Ovary (tissue), 3 donors: ENCODE measurements at regions not wholly inside any gene's neighbourhood (a gene's known extent, or its start where the extent isn't known, plus 50 kb on each side); places are given as distances from the start of the nearest gene placed in this dataset.

ENCODE experiments used
- POLR2A ChIP-seq: fragments of 450-650 bp; IDR thresholded peaks from one replicate; pipeline ENCODE4 v1.6.1; 2017; ENCODE audit warnings: antibody characterized with exemption, mild to moderate bottlenecking, moderate library complexity
- TF ChIP-seq, protein P1 (sequence below), 3 donors: fragments of 450-650 bp in 2 of 3; fragments of 200-600 bp in 1 of 3; IDR thresholded peaks; one replicate each; pipeline versions ENCODE4 v1.5.1 to v1.8.0; 2016 to 2022; ENCODE audit warnings: antibody characterized with exemption in 3 of 3, mild to moderate bottlenecking in 1 of 3
- donor health status: DM: no; HTN: no; CAD: no.

GRCh38 chr2:189302274-189302948 is 122.8 kb upstream of the COL5A2 start:
- TF ChIP-seq, protein P1, sequence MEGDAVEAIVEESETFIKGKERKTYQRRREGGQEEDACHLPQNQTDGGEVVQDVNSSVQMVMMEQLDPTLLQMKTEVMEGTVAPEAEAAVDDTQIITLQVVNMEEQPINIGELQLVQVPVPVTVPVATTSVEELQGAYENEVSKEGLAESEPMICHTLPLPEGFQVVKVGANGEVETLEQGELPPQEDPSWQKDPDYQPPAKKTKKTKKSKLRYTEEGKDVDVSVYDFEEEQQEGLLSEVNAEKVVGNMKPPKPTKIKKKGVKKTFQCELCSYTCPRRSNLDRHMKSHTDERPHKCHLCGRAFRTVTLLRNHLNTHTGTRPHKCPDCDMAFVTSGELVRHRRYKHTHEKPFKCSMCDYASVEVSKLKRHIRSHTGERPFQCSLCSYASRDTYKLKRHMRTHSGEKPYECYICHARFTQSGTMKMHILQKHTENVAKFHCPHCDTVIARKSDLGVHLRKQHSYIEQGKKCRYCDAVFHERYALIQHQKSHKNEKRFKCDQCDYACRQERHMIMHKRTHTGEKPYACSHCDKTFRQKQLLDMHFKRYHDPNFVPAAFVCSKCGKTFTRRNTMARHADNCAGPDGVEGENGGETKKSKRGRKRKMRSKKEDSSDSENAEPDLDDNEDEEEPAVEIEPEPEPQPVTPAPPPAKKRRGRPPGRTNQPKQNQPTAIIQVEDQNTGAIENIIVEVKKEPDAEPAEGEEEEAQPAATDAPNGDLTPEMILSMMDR (IDR thresholded peaks at IDR 0.05) = no peak
- TF ChIP-seq POLR2A = no peak
